ELF-1 (cell line): ENCODE measurements at regions not wholly inside any gene's neighbourhood (a gene's known extent, or its start where the extent isn't known, plus 50 kb on each side); places are given as distances from the start of the nearest gene placed in this dataset.

Experiments used
- DNase-seq: peaks from one replicate; pipeline ENCODE4 v3.0.0-alpha.2; 2016; ENCODE audit warnings: low read depth, low spot score

GRCh38 chr2:12167525-12168317 lies 421.3 kb downstream of the LPIN1 start:
- peak; percentile 58 for DNase-seq

GRCh38 chr2:12168354-12168753 lies 421.9 kb downstream of the LPIN1 start:
- peak; percentile 45 for DNase-seq

GRCh38 chr2:12168791-12169388 lies 422.5 kb downstream of the LPIN1 start:
- no peak for DNase-seq

GRCh38 chr2:12169721-12170120 lies 423.3 kb downstream of the LPIN1 start:
- DNase-seq = no peak

- no peak for DNase-seq
Observed at GRCh38 chr2:12170121-12170520, 423.7 kb downstream of the LPIN1 start.

GRCh38 chr2:12173271-12173942 lies 427.0 kb downstream of the LPIN1 start:
- no peak for DNase-seq

- no peak for DNase-seq
Observed at GRCh38 chr2:12173943-12174340, 427.5 kb downstream of the LPIN1 start.

GRCh38 chr2:12175323-12175722 lies 428.9 kb downstream of the LPIN1 start:
- no peak for DNase-seq

GRCh38 chr2:12176623-12177454 lies 430.4 kb downstream of the LPIN1 start:
- peak; percentile 52 for DNase-seq

GRCh38 chr2:12177455-12178288 lies 431.2 kb downstream of the LPIN1 start:
- no peak for DNase-seq

- no peak for DNase-seq
Observed at GRCh38 chr2:12178289-12179080, 432.1 kb downstream of the LPIN1 start.

- no peak for DNase-seq
Observed at GRCh38 chr2:12180031-12180430, 433.6 kb downstream of the LPIN1 start.

- no peak for DNase-seq
Observed at GRCh38 chr2:12183032-12183645, 436.7 kb downstream of the LPIN1 start.

GRCh38 chr2:12192762-12193161 lies 446.3 kb downstream of the LPIN1 start:
- no peak for DNase-seq

GRCh38 chr2:12194968-12195367 lies 448.5 kb downstream of the LPIN1 start:
- no peak for DNase-seq

- DNase-seq = no peak
Observed at GRCh38 chr2:12196495-12196894, 450.1 kb downstream of the LPIN1 start.

GRCh38 chr2:12197133-12197532 lies 450.7 kb downstream of the LPIN1 start:
- no peak for DNase-seq

GRCh38 chr2:12199491-12200211 lies 453.2 kb downstream of the LPIN1 start:
- DNase-seq = no peak

- no peak for DNase-seq
Observed at GRCh38 chr2:12201369-12201768, 454.9 kb downstream of the LPIN1 start.
